ENCODE measurements at regions not wholly inside any gene's neighbourhood (a gene's known extent, or its start where the extent isn't known, plus 50 kb on each side); places are given as distances from the start of the nearest gene placed in this dataset.

DNA sequence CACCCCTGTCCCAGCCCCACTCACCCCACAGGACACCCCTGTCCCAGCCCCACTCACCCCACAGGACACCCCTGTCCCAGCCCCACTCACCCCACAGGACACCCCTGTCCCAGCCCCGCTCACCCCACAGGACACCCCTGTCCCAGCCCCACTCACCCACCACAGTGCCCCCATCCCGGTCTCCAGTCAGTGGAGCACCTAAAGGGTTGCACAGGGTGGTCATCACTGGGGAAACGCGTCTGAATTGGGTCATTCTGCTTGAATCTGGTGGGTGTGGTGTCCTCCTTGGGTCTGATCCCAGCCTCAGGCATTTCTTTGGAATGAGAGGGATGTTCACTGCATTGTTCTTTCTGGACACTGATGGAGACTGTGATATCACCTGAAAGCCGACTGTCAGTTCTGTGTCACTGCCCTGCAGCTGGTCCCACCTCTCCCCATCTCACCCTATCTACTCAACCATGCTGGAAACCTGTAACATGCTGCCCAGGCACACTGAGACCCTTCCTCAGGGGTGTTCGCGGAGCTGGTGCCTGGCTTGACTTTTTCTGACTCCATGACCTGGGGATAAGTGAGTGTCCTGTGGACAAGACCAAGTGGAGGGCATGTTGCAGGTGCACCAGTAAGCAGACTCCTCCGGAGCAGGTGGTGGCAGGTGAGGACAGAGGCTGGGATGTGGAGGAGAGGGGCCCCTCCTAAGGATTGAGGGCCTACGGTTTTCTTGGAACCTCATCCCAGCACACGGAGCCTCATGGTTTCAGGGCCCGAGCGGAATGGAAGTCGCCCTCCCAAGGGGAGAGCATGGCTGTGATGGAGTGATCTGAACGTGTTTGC lies 262.5 kb upstream of the PPP2R2D start:
- no peak for FAIRE-seq

GRCh38 chr10:131638880-131639278 lies 261.9 kb upstream of the PPP2R2D start:
- no peak for FAIRE-seq

GRCh38 chr10:131640045-131640644 lies 260.7 kb upstream of the PPP2R2D start:
- no peak for FAIRE-seq

DNA sequence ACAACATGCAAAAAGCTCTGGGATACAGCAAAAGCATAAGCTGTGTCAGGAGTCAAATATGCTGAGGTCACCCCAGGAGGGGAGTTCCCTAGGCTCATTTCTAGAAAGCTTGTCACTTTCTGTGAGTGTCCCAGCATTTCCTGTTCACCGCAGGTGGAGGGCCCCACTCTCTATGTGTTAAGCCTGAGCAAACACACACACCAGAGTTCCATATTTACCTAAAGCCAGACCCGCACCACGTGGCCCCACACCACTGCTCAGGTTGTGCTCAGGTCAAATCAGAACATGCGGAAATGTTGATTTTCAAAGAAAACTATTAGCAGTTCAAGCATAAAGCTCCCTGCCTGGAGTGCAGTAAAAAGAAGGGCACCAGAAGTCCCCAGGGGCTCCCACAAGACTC lies 259.6 kb upstream of the PPP2R2D start:
- no peak for FAIRE-seq

DNA sequence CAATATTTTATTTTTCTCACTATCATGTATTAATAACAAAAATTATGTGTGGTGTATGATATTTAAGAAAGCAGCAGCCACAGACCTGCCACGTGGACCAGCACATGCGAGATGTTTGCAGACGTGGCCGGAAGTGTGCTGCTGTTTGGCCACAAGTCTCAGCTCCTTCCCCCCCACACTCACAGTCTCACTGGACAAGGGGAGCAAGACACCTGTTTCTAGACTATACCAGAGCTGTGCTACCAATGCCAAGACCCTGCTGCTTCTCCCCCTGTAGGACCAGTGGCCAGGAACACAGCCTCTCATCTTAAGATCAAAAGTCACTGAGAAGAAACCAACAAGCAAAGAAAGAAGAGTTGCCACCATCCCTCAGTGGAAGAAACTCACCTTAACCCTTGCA lies 258.9 kb upstream of the PPP2R2D start:
- FAIRE-seq, result no peak

DNA sequence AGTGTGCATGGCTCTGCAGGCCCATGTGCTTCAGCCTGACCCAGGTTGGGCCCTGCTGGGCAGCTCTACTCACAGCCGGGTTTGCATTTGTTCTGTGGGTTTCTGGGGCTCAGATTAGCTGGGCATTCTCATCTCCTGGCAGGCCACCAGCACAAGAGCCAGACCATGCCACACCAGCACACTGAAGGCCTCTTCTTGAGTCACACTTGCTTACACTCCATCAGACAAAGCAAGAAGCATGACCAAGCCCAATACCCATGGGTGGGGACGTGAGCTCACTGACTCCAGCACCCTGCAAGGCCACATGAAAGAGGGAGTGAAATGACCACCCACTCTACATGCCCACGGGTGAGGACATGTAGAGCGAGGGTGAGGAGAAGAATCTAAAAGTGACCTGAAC lies 257.8 kb upstream of the PPP2R2D start:
- FAIRE-seq, result no peak

- FAIRE-seq, result no peak
These were observed 256.5 kb upstream of the PPP2R2D start for GRCh38 chr10:131644289-131644688.

GRCh38 chr10:131644864-131645658 lies 255.7 kb upstream of the PPP2R2D start:
- no peak for FAIRE-seq

DNA sequence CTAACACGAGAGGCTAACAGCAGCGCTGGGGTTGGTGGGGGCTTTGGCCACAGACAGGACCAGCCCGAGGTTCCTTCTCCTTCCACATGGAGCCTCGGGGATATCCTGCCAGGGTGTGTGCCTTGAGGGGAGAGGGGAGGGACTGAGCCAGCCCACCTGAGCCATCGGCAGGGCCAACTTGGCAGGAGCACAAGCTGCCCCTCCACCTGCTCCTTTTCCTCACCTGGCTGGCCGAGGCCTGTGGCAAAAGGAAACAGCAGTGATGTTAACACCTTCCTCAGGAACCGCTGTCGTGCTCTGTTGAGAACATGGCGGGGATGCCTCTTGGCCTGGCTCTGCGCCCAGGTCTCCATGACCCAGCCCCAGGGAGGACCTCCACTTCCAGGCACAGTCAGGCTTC lies 255.1 kb upstream of the PPP2R2D start:
- FAIRE-seq, result no peak

DNA sequence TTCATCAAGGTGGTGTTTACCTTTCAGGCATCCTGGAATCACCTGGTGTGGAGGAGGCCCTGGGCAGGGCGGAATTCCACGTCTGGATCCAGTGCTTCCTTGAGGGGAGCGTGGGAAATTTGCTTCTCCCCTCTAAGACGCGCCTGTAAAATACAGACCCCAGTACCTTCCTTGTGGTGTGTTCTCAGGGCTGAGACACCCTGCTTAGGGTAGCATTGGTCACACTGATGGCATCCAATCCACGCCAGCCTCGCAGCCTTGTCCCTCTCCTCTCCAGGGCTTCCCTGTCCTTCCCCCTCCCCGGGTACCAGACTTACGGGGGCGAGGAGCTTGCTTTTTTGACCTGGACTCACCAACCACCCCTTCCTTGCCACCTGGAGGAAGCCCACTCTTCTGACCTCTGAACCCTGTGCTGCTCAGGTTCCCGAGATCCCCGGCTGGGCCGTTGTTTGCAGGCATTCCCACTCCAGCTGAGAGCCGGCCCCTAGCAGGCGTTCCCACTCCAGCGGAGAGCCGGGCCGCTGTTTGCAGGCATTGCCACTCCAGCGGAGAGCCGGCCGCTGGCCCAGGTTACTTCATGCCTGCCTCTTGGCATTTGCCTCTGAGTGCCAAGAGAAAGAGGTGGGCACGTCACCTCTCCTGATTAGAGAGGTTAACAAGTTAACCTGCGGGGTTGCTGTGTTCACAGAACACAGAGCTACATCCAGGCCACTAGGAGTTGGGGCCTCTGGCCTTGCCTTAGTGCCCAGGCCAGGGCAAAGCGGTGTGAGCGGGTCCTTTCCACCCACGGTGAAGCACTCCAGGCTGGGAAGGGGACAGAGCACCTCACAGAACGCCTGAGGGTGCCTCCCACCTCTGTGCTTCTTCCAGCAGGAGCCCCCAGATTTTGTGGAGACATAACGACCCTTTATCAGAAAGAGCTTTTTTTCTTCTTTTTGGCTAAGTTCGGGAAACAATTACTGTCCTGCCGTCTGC lies 254.0 kb upstream of the PPP2R2D start:
- no peak for FAIRE-seq

- FAIRE-seq, result no peak
These were observed 253.0 kb upstream of the PPP2R2D start for GRCh38 chr10:131647789-131648188.

GRCh38 chr10:131648386-131649020 lies 252.3 kb upstream of the PPP2R2D start:
- FAIRE-seq, result no peak

- FAIRE-seq, result no peak
These were observed 251.2 kb upstream of the PPP2R2D start for GRCh38 chr10:131649617-131650016.

GRCh38 chr10:131650169-131650705 lies 250.6 kb upstream of the PPP2R2D start:
- FAIRE-seq, result no peak

- FAIRE-seq, result no peak
These were observed 249.8 kb upstream of the PPP2R2D start for GRCh38 chr10:131650771-131651673.

- no peak for FAIRE-seq
These were observed 249.0 kb upstream of the PPP2R2D start for GRCh38 chr10:131651674-131652437.

- FAIRE-seq, result no peak
These were observed 248.2 kb upstream of the PPP2R2D start for GRCh38 chr10:131652438-131653139.

DNA sequence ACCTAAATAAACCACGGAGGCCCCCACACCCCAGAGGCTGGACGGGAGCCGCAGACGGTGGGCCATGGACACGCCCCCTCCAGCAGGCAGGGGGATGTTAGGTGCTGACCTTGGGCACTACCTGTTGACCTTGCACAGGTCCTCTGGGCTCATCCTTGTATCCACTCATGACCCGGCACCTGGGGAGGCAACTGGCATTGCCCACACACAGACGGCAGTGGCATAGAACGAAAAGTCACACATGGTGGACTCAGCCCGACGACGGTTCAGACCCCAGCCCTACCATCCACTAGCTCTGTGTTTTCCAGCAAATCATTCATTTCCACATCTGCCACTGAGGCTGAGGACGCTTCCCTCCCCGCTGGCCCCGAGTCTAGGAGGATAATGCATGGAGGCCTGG lies 247.7 kb upstream of the PPP2R2D start:
- FAIRE-seq, result no peak
